GM23248 (cell line): ENCODE measurements at regions not wholly inside any gene's neighbourhood (a gene's known extent, or its start where the extent isn't known, plus 50 kb on each side); places are given as distances from the start of the nearest gene placed in this dataset.

Experiments used
- EZH2 ChIP-seq: fragments of 200-600 bp; sonication (generic); IDR thresholded peaks from 2 replicates; pipeline ENCODE4 v1.6.1; 2018; ENCODE audit warnings: antibody characterized with exemption, mild to moderate bottlenecking; ENCODE audit not compliant: insufficient read depth, poor library complexity, severe bottlenecking
- EZH2phosphoT487 ChIP-seq: fragments of 200-600 bp; sonication (generic); IDR thresholded peaks from 2 replicates; pipeline ENCODE4 v1.6.1; 2018; ENCODE audit warnings: antibody characterized with exemption, moderate library complexity, mild to moderate bottlenecking, low read depth; ENCODE audit not compliant: insufficient read depth

DNA sequence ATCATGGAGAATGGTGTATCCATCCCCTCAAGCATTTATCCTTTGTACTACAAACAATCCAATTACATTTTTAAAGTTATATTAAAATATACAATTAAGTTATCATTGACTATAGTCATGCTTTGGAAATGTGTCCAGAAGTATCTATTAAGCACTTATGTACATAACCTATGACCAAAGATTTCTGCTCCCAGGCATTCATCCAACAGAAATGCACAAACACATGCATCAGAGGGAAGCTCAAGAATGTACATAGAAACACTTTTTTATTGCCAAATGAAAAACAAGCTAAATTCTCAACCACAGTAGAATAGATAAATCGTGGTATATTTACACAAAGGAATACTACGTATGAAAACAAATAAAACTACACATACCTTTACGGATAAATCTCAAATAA is 700.5 kb upstream of the ZNF608 start:
- TF ChIP-seq EZH2 (no peak), EZH2phosphoT487 (no peak)
